ENCODE measurements at regions not wholly inside any gene's neighbourhood (a gene's known extent, or its start where the extent isn't known, plus 50 kb on each side); places are given as distances from the start of the nearest gene placed in this dataset.
"Not testable (repeated sequence)": the region's sequence is repeated elsewhere in the genome, so short reads cannot be mapped to it uniquely, and the experiment has no call there.

GRCh38 chr10:22091260-22091659 is 87.7 kb upstream of the DNAJC1 start:
- DNase-seq (ENCODE audit: low read depth, low spot score) = not testable (repeated sequence)

GRCh38 chr10:22087402-22087738 is 83.8 kb upstream of the DNAJC1 start:
- DNase-seq (ENCODE audit: low read depth, low spot score) = no peak
- no peak overlapping the region for H3K4me3 ChIP-seq (ENCODE audit: low read length)

More at GRCh38 chr10:22091260-22091659, 87.7 kb upstream of the DNAJC1 start:
- not testable (repeated sequence) for H3K4me3 ChIP-seq (ENCODE audit: low read length)

- H3K4me3 ChIP-seq (ENCODE audit: low read length) = no peak overlapping the region
- DNase-seq (ENCODE audit: low read depth, low spot score) = no peak
These were observed 83.3 kb upstream of the DNAJC1 start for GRCh38 chr10:22086730-22087401.

- not testable (repeated sequence) for H3K4me3 ChIP-seq (ENCODE audit: low read length); DNase-seq (ENCODE audit: low read depth, low spot score)
These were observed 76.4 kb upstream of the DNAJC1 start for GRCh38 chr10:22079921-22080320.

- no peak for DNase-seq (ENCODE audit: low read depth, low spot score)
- no peak overlapping the region for H3K4me3 ChIP-seq (ENCODE audit: low read length)
These were observed 67.8 kb upstream of the DNAJC1 start for GRCh38 chr10:22071332-22071731.

GRCh38 chr10:22067091-22067490 is 63.6 kb upstream of the DNAJC1 start:
- no peak for DNase-seq (ENCODE audit: low read depth, low spot score)
- no peak overlapping the region for H3K4me3 ChIP-seq (ENCODE audit: low read length)

GRCh38 chr10:22060984-22061383 is 57.5 kb upstream of the DNAJC1 start:
- H3K4me3 ChIP-seq (ENCODE audit: low read length) = not testable (repeated sequence)
- DNase-seq (ENCODE audit: low read depth, low spot score) = peak; percentile 42

GRCh38 chr10:22058201-22058600 is 54.7 kb upstream of the DNAJC1 start:
- DNase-seq (ENCODE audit: low read depth, low spot score) = no peak
- H3K4me3 ChIP-seq (ENCODE audit: low read length) = no peak overlapping the region

- no peak overlapping the region for H3K4me3 ChIP-seq (ENCODE audit: low read length)
- no peak for DNase-seq (ENCODE audit: low read depth, low spot score)
These were observed 51.4 kb upstream of the DNAJC1 start for GRCh38 chr10:22054961-22055360.

All from Jurkat, Clone E6-1 (cell line).